ENCODE measurements at regions not wholly inside any gene's neighbourhood (a gene's known extent, or its start where the extent isn't known, plus 50 kb on each side); places are given as distances from the start of the nearest gene placed in this dataset.

DNA sequence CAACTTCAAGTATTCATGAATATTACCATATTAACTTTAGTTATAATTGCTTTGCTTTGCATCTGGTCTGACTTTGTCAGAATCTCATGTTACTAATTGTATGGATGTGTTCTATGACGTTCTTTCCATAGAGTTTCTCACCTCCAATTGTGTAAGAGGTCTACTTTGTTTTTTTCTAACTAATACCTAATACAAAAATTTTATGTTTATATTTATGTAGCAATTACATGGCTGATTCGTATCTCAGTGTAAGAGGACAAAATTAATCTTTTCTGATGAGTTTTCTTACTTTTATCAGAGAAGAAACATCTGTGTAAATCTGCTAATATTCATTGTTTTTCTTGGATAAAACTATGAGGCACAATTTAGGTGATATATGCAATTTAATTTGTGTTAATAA lies 224.8 kb upstream of the B3GALT2 start:
- DNase-seq: peak in 1 of 3 donors; percentile 72
- Histone ChIP-seq H3K27me3 (ENCODE audit: control insufficient read depth in 3 of 3, insufficient read depth in 3 of 3, low read length in 2 of 3) (no peaks in the 10 kb centered on the region), H3K9ac (ENCODE audit: insufficient read depth in 1 of 2, low read length in 2 of 2) (no peak overlapping the region), H3K9me3 (ENCODE audit: control insufficient read depth in 4 of 4, insufficient read depth in 3 of 4, low read length in 3 of 4) (no peaks in the 10 kb centered on the region), H3K4me1 (ENCODE audit: control insufficient read depth in 5 of 5, insufficient read depth in 5 of 5, low read length in 5 of 5) (peaks cover 0 to 57% (median 0%) of the 10 kb centered on the region in 5 donors), H3K4me3 (no peak overlapping the region), H3K36me3 (ENCODE audit: control insufficient read depth in 4 of 4, insufficient read depth in 4 of 4, low read length in 4 of 4) (no peaks in the 10 kb centered on the region), H3K27ac (ENCODE audit: low read depth in 1 of 2, low read length in 1 of 2) (no peak overlapping the region)
- 84 to 90% methylated on average over 2 of the region's 2 CpGs for WGBS, 2 donors
- TF ChIP-seq, protein P1, sequence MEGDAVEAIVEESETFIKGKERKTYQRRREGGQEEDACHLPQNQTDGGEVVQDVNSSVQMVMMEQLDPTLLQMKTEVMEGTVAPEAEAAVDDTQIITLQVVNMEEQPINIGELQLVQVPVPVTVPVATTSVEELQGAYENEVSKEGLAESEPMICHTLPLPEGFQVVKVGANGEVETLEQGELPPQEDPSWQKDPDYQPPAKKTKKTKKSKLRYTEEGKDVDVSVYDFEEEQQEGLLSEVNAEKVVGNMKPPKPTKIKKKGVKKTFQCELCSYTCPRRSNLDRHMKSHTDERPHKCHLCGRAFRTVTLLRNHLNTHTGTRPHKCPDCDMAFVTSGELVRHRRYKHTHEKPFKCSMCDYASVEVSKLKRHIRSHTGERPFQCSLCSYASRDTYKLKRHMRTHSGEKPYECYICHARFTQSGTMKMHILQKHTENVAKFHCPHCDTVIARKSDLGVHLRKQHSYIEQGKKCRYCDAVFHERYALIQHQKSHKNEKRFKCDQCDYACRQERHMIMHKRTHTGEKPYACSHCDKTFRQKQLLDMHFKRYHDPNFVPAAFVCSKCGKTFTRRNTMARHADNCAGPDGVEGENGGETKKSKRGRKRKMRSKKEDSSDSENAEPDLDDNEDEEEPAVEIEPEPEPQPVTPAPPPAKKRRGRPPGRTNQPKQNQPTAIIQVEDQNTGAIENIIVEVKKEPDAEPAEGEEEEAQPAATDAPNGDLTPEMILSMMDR (IDR thresholded peaks at IDR 0.05; ENCODE audit: control extremely low read depth, extremely low read depth): no peak
- no peak for ATAC-seq (ENCODE audit: insufficient read depth, low FRiP score)

DNA sequence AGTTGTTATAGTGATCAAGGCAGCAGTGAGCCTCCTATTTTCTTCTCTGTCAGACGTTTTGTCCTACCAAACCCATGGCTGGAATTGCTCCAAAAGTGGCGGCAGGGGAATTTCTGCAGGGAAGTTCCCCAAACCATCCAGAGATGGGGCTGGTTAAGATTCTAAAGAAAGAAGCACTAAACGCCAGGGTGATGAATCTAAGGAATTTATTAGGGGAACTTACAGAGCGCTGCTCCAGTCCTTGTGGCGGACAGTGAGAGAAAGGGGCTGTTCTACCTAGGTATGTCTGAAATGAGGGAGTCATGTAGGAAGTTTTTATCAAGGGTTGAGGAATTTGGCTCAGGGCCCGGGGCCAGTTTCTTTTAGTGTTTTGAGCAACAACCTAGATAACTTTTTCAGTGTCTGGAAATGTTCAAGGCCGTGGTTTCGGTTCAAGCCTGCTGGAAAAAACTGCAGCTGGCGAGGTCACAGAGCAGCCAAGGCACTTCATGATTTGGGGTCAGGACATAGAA lies 222.4 kb upstream of the B3GALT2 start:
- Histone ChIP-seq H3K4me1 (ENCODE audit: control insufficient read depth in 5 of 5, insufficient read depth in 5 of 5, low read length in 5 of 5) (peaks cover 0 to 39% (median 0%) of the 10 kb centered on the region in 5 donors), H3K27me3 (ENCODE audit: control insufficient read depth in 3 of 3, insufficient read depth in 3 of 3, low read length in 2 of 3) (no peaks in the 10 kb centered on the region), H3K9ac (ENCODE audit: insufficient read depth in 1 of 2, low read length in 2 of 2) (peak overlapping the region in 1 of 2 donors; percentile 37), H3K4me3 (no peak overlapping the region), H3K9me3 (ENCODE audit: control insufficient read depth in 4 of 4, insufficient read depth in 3 of 4, low read length in 3 of 4) (no peaks in the 10 kb centered on the region), H3K27ac (ENCODE audit: low read depth in 1 of 2, low read length in 1 of 2) (peak overlapping the region in 1 of 2 donors; percentile 69), H3K36me3 (ENCODE audit: control insufficient read depth in 4 of 4, insufficient read depth in 4 of 4, low read length in 4 of 4) (no peaks in the 10 kb centered on the region)
- 25 to 43% methylated on average over 9 of the region's 9 CpGs for WGBS, 2 donors
- TF ChIP-seq, protein P1 (IDR thresholded peaks at IDR 0.05; ENCODE audit: control extremely low read depth, extremely low read depth): no peak
- ATAC-seq (ENCODE audit: insufficient read depth, low FRiP score) (peak; percentile 73), DNase-seq (peak; percentile 82 to 88 (median 87))

DNA sequence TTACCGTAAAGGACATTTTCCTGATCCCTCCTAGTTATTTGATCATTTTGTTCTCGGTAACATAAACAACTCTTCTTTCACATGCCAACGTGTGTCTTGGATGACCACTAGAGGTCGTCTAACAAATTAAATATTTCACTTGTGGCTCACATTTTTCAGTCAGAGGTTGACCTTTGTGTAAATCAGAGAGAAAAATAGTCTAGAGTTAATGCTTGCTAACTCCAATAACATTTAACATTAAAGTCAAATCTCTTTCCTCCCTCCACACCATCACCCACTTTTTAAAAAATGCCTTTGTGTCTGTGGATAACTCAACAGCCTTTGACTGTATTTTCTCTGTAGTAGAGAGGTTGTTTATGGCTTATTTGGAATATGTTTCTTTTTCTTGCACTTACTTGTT lies 220.5 kb upstream of the B3GALT2 start:
- DNase-seq (peak in 2 of 3 donors; percentile 67 to 71), ATAC-seq (ENCODE audit: insufficient read depth, low FRiP score) (peak; percentile 63)
- WGBS, 2 donors: 1 to 4% methylated on average over 4 of the region's 4 CpGs
- no peaks in the 10 kb centered on the region for H3K9me3 ChIP-seq (ENCODE audit: control insufficient read depth in 4 of 4, insufficient read depth in 3 of 4, low read length in 3 of 4)
- H3K27me3 ChIP-seq (ENCODE audit: control insufficient read depth in 3 of 3, insufficient read depth in 3 of 3, low read length in 2 of 3): no peaks in the 10 kb centered on the region
- no peak overlapping the region for H3K9ac ChIP-seq (ENCODE audit: insufficient read depth in 1 of 2, low read length in 2 of 2)
- no peaks in the 10 kb centered on the region for H3K36me3 ChIP-seq (ENCODE audit: control insufficient read depth in 4 of 4, insufficient read depth in 4 of 4, low read length in 4 of 4)
- TF ChIP-seq, protein P1 (IDR thresholded peaks at IDR 0.05; ENCODE audit: control extremely low read depth, extremely low read depth): peak; percentile 38
- no peak overlapping the region for H3K4me3 ChIP-seq
- no peak overlapping the region for H3K27ac ChIP-seq (ENCODE audit: low read depth in 1 of 2, low read length in 1 of 2)
- peaks cover 0 to 25% (median 0%) of the 10 kb centered on the region in 5 donors for H3K4me1 ChIP-seq (ENCODE audit: control insufficient read depth in 5 of 5, insufficient read depth in 5 of 5, low read length in 5 of 5)

DNA sequence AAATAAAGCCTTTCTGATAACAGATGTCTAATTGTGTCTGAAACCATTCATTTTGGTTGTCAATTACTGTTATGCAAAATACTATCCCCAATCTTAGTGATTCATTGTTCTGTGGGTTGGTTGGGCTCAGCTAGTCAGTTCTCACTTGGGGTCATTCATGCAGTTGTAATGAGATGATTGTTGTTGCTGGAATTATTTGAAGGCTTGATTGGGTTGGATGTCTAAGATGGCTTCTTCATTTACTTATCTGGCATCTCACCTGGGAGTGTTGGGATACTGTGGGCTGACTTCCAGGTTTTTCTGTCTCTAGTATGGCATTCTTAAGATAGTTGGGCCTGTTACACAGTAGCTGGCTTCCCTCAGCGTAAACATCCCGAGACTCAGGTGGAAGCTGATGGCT lies 217.8 kb upstream of the B3GALT2 start:
- ATAC-seq (ENCODE audit: insufficient read depth, low FRiP score) (no peak), DNase-seq (no peak)
- peaks cover 0 to 21% (median 0%) of the 10 kb centered on the region in 5 donors for H3K4me1 ChIP-seq (ENCODE audit: control insufficient read depth in 5 of 5, insufficient read depth in 5 of 5, low read length in 5 of 5)
- peaks cover 0 to 3% (median 0%) of the 10 kb centered on the region in 4 donors for H3K36me3 ChIP-seq (ENCODE audit: control insufficient read depth in 4 of 4, insufficient read depth in 4 of 4, low read length in 4 of 4)
- no peak overlapping the region for H3K27ac ChIP-seq (ENCODE audit: low read depth in 1 of 2, low read length in 1 of 2)
- 92 to 99% methylated on average over 2 of the region's 2 CpGs for WGBS, 2 donors
- H3K9ac ChIP-seq (ENCODE audit: insufficient read depth in 1 of 2, low read length in 2 of 2): no peak overlapping the region
- no peak overlapping the region for H3K4me3 ChIP-seq
- no peaks in the 10 kb centered on the region for H3K9me3 ChIP-seq (ENCODE audit: control insufficient read depth in 4 of 4, insufficient read depth in 3 of 4, low read length in 3 of 4)
- no peaks in the 10 kb centered on the region for H3K27me3 ChIP-seq (ENCODE audit: control insufficient read depth in 3 of 3, insufficient read depth in 3 of 3, low read length in 2 of 3)
- TF ChIP-seq, protein P1 (IDR thresholded peaks at IDR 0.05; ENCODE audit: control extremely low read depth, extremely low read depth): no peak

Measured in lung (tissue), 11 donors.